GM08714 (cell line): ENCODE measurements at regions not wholly inside any gene's neighbourhood (a gene's known extent, or its start where the extent isn't known, plus 50 kb on each side); places are given as distances from the start of the nearest gene placed in this dataset.
"Not testable (repeated sequence)": the region's sequence is repeated elsewhere in the genome, so short reads cannot be mapped to it uniquely, and the experiment has no call there.

Experiments
- H3K4me3 ChIP-seq: fragments of 200-500 bp; sonication (Bioruptor generic); 2 replicates; pipeline ENCODE4 v1.5.1; 2014; ENCODE audit warnings: mild to moderate bottlenecking, low read length, inconsistent platforms
- ZNF274 ChIP-seq: IDR thresholded peaks from 2 replicates; pipeline ENCODE4 v1.6.1; 2012; ENCODE audit warnings: mild to moderate bottlenecking, low read depth, low read length

GRCh38 chr1:187038784-187039183 is 210.0 kb downstream of the PLA2G4A start:
- TF ChIP-seq ZNF274: no peak
- H3K4me3 ChIP-seq: no peak overlapping the region

DNA sequence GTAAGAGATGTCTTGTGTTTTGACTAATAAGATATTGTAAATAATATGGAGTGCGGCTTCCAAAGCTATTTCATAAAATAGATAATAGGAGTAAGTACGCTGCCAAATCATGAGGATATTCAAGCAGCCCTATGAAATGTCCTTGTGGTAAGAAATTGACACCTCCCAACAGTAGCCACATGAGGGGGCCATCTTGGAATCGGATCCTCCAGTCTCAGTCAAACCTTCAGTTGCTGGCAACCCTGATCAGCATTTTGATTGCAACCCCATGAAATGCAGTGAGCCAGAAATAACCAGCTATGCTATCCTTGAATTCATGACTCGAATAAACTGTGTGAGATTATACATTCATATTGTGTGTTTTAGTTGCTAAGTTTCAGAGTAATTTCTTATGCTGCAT is 212.4 kb downstream of the PLA2G4A start:
- TF ChIP-seq ZNF274: no peak
- no peak overlapping the region for H3K4me3 ChIP-seq

GRCh38 chr1:187042538-187042937 is 213.8 kb downstream of the PLA2G4A start:
- no peak for TF ChIP-seq ZNF274
- no peak overlapping the region for H3K4me3 ChIP-seq

GRCh38 chr1:187043433-187043832 is 214.7 kb downstream of the PLA2G4A start:
- H3K4me3 ChIP-seq: not testable (repeated sequence)

- no peak overlapping the region for H3K4me3 ChIP-seq
- no peak for TF ChIP-seq ZNF274
Measured at GRCh38 chr1:187044411-187044810, 215.7 kb downstream of the PLA2G4A start.

GRCh38 chr1:187045371-187045770 is 216.6 kb downstream of the PLA2G4A start:
- H3K4me3 ChIP-seq: no peak overlapping the region
- TF ChIP-seq ZNF274: no peak

GRCh38 chr1:187046293-187046692 is 217.5 kb downstream of the PLA2G4A start:
- no peak for TF ChIP-seq ZNF274
- no peak overlapping the region for H3K4me3 ChIP-seq

DNA sequence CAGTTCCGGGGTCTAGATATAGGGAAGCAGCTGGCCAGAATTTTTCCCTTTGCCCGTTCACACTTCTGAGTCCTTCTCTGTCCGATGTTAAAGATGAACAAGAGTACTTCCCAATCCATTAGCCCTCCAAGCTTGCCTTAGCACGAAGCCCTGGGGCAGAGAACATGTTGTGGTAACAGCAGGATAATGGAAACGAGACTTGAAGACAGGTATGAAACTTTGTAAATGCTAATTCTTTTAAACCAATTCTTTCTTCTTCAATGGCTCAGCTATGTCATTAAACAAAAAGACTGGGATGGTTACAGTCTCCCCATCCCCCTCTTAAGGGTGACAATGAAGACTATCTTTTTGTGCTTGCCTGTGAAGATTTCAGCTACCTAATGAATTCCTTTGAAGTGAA is 218.5 kb downstream of the PLA2G4A start:
- H3K4me3 ChIP-seq: no peak overlapping the region
- TF ChIP-seq ZNF274: no peak

GRCh38 chr1:187051618-187052232 is 223.0 kb downstream of the PLA2G4A start:
- H3K4me3 ChIP-seq: no peak overlapping the region
- no peak for TF ChIP-seq ZNF274

- no peak for TF ChIP-seq ZNF274
- H3K4me3 ChIP-seq: no peak overlapping the region
Measured at GRCh38 chr1:187053876-187054275, 225.1 kb downstream of the PLA2G4A start.

DNA sequence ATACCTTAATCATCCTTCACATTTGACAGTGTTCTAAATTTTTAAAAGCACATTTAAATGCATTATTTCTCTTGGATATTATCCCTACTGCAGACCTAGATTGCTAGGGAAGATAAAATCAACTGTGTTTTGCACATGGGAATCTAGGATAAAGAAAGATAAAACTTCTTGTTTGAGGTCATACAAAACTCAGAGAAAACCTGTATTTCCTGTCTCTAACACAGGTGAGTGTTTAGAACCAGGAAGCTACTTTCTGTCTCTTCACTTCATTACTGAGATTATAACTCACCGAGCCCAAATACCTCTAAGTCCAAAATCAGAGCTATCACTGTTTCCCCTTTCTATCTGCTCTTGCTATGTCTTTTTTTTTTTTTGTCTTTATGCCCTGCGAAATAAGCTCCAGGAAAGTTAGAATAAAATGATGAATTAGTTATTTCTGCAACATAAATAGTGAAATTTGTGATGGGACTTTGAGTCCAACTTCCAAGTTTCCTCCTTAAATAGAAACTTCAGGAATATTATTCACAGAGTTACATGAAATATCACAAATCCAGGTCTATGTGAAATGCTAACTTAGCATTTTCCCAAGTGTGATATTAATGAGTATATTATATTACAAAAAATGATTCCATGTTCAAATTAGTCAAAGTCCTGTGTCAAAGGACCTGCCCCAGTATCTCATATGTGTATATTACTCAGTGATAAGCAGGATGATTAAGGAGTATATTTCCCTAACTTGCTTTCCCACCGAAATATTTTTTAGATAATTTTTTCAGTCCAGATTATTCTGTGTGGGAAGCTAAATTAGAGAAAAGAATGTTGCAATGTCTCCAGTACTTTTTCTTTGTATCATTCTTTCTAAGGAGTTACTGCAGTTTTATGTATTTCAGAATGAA is 226.4 kb downstream of the PLA2G4A start:
- TF ChIP-seq ZNF274: no peak
- no peak overlapping the region for H3K4me3 ChIP-seq

DNA sequence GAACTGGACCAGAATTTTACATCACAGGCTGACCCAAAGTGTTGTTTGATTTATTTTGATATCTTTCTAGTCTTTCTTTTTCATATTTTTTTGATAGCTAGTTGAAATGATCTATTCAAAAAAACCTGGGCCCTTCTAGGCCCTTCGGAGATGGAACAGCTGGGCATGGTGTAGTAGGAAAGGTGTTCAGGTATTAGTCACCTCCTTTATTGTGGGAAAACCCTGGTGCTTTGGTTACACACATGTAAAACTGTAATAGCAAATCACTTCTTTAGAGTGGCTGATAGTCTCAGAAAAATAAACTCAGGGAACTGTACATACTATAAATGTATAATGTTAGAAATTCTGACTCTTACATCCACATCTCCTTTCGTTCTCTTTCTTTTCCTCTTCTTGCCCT is 234.5 kb downstream of the PLA2G4A start:
- H3K4me3 ChIP-seq: no peak overlapping the region
- TF ChIP-seq ZNF274: no peak

- no peak for TF ChIP-seq ZNF274
- H3K4me3 ChIP-seq: no peak overlapping the region
Measured at GRCh38 chr1:187067160-187067559, 238.4 kb downstream of the PLA2G4A start.

GRCh38 chr1:187070076-187070475 is 241.3 kb downstream of the PLA2G4A start:
- no peak overlapping the region for H3K4me3 ChIP-seq
- no peak for TF ChIP-seq ZNF274

DNA sequence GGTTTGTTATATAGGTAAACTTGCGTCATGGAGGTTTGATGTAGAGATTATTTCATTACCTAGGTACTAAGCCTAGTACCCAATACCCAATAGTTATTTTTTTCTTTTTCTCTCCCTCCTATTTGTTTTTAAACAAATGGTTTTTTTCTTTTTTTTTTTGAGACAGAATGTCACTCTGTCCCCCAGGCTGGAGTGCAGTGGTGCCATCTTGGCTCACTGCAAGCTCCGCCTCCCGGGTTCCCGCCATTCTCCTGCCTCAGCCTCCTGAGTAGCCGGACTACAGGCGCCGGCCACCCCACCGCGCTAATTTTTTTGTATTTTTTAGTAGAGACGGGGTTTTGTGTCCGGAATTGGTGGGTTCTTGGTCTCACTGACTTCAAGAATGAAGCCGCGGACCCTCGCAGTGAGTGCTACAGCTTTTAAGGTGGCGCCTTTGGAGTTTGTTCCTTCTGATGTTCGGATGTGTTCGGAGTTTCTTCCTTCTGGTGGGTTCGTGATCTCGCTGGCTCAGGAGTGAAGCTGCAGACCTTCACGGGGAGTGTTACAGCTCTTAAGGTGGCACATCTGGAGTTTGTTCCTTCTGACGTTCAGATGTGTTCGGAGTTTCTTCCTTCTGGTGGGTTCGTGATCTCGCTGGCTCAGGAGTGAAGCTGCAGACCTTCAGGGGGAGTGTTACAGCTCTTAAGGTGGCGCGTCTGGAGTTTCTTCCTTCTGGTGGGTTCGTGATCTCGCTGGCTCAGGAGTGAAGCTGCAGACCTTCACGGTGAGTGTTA is 243.7 kb downstream of the PLA2G4A start:
- H3K4me3 ChIP-seq: peak overlapping the region; percentile 75; the same call in 1 of the 2 replicates

- peak overlapping the region; percentile 75; the same call in 1 of the 2 replicates for H3K4me3 ChIP-seq
Measured at GRCh38 chr1:187073035-187073560, 244.3 kb downstream of the PLA2G4A start.

- not testable (repeated sequence) for H3K4me3 ChIP-seq
Measured at GRCh38 chr1:187073634-187074245, 245.0 kb downstream of the PLA2G4A start.
